Left lobe of liver (tissue), 2 donors: ENCODE measurements at regions not wholly inside any gene's neighbourhood (a gene's known extent, or its start where the extent isn't known, plus 50 kb on each side); places are given as distances from the start of the nearest gene placed in this dataset.
A peak's percentile ranks its signal among the peaks of the same experiment; 100 is the strongest.
"Not testable (repeated sequence)": the region's sequence is repeated elsewhere in the genome, so short reads cannot be mapped to it uniquely, and the experiment has no call there.

Experiments used
- ATAC-seq: fragments of 200-7000 bp; cut with Tn5 transposase; one replicate; pipeline ENCODE4 v1.9.1; 2020; ENCODE audit warnings: mild to moderate bottlenecking, moderate library complexity
- DNase-seq: peaks from one replicate; pipeline ENCODE4 v3.0.0-alpha.2; 2020; ENCODE audit warnings: low spot score
- donor health status: DM: no; HTN: no; CAD: no; lungs with moderate emphysema.
- donor health status: DM: no; HTN: yes; CAD: no.

DNA sequence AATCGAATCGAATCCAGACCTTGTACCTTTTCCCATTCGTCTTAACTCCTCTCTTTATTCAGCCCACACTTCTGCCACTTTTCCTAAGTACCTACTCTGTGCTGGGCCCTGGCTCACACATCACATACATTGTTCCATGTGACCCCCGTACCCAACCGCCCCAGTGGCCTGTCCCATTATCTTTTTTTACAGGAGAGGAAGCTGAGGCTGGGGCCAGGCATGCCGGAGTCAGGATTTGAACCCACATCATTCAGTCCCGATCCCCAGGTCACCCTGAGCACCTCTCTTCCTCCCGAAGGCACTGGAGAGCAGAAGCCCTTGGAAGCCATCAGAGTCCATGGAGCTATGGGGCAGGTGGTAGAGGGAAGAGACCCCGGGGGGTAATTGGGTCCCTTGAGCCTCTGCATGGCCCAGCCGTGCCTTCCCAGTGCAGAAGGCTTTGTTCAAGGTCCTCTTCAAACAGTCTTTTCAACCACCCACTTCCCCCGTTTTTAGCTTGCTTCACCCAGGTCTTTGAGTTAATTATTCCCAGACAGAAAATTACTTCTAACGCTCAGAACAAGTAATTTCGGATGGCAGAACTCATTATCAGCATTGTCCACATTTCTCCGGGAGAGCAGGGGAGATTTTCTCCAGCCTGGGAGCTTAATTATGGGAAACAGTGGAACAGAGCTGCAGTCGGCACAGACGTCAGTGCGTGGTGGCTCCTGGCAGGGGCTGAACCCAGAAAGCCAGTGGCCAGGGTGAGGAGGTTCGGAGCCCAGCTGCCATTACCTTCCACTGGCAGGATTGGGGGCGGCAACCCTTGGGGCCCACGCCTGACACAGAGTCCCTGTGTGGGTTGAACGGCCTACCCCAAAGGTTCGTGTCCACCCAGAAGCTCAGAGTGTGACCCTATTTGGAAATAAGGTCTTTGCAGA, 82.4 kb upstream of the RTL6 start:
- ATAC-seq = no peak
- DNase-seq = no peak

- DNase-seq = peak; percentile 18
Measured at GRCh38 chr22:44578516-44579230, 80.6 kb upstream of the RTL6 start.

DNA sequence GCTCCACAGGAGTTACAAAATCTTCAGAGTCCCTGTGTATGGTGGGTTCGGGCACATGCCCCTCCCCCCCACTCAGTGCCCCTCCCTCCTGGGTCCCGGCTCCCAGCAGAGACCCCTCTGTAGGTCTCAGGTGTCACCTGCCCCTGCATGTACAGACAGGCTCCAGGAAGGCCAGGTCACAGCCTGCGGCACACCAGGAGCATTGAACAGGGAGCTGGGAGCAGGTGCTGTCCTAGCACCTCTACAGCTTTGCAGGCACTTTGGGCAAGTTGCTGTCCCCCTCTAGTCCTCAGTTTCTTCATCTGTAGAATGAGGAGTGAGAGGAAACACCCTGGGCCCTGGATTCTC, 80.1 kb upstream of the RTL6 start:
- DNase-seq = no peak
- no peak for ATAC-seq

More at GRCh38 chr22:44578516-44579230, 80.6 kb upstream of the RTL6 start:
- no peak for ATAC-seq

- DNase-seq = peak; percentile 36
- ATAC-seq = no peak
Measured at GRCh38 chr22:44577391-44578109, 79.5 kb upstream of the RTL6 start.

GRCh38 chr22:44576311-44577260, 78.6 kb upstream of the RTL6 start:
- DNase-seq (peak; percentile 19), ATAC-seq (no peak)

- no peak for ATAC-seq
- peak; percentile 29 for DNase-seq
Measured at GRCh38 chr22:44575381-44576268, 77.6 kb upstream of the RTL6 start.

DNA sequence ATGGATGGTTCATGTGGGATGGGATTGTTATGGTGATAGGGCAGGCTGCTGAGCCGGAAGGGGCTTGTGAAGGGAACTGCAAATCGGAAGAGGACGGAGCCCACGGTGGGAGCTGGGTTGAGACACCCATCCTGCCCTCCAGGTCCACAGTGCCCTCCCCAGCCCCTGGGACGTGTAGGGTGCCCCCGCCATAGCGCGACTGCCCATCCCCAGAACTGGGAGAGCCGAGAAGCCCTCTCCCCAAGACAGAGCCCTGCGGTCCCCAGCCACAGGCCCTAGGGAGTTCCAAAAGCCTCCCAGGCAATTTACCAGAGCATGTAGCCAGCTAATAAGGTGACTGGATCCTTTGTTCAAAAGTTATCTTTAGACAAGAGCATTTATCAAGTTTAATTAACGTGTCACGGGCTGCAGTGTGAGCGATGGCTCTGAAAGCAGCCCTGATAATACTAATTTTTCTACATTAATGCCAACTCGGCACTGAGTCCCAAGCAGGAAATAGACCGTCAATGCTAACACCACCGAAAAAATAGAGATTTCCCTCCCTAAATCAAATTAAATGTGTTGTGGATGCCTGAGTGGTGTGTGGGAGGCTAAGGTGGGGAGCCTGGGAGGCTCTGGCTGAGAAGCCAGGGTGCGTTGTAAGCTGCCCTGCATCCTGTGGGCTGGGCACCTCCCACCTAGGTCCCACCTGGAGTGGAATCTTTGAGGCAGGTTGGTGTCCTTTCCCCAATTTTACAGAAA, 76.8 kb upstream of the RTL6 start:
- peak; percentile 26 for DNase-seq
- no peak for ATAC-seq

GRCh38 chr22:44574057-44574639, 76.1 kb upstream of the RTL6 start:
- DNase-seq = peak; percentile 24
- ATAC-seq = no peak

DNA sequence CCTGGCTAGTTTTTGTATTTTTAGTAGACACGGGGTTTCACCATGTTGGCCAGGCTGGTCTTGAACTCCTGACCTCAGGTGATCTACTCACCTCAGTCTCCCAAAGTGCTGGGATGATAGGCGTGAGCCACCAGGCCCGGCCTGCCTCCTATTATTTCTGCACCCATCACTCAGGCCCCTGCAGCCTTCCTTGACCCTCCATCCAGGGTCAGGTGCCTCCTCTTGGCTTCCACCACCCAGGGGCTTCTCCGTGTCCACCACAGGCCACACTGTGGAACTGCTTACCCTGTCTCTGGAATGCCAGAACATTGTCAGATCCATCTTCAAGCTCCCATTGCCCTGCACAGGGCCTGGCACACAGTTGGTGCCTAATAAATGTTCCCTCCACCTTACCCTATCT, 75.4 kb upstream of the RTL6 start:
- ATAC-seq (no peak), DNase-seq (peak; percentile 11)

- DNase-seq (peak; percentile 23), ATAC-seq (no peak)
Measured at GRCh38 chr22:44572414-44573207, 74.6 kb upstream of the RTL6 start.

GRCh38 chr22:44571566-44572413, 73.8 kb upstream of the RTL6 start:
- ATAC-seq (no peak), DNase-seq (peak; percentile 19)

GRCh38 chr22:44570476-44571445, 72.7 kb upstream of the RTL6 start:
- peak; percentile 26 for DNase-seq
- ATAC-seq = no peak

- ATAC-seq (no peak), DNase-seq (peak; percentile 27)
Measured at GRCh38 chr22:44569561-44569991, 71.5 kb upstream of the RTL6 start.

DNA sequence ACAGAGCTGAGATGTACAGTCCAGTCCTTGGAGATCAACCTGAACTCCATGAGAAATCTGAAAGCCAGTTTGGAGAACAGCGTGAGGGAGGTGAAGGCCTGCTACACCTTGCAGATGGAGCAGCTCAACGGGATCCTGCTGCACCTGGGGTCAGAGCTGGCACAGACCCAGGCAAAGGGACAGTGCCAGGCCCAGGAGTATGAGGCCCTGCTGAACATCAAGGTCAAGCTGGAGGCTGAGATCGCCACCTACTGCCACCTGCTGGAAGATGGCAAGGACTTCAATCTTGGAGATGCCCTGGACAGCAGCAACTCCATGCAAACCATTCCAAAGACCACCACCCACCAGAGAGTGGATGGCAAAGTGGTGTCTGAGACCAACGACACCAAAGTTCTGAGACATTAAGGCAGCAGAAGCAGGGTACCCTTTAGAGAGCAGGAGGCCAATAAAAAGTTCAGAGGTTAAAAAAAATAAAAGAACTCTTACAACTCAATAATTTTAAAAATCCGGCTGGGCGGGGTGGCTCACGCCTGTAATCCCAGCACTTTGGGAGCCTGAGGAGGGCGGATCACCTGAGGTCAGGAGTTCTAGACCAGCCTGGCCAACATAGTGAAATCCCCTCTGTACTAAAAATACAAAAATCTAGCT, 69.9 kb upstream of the RTL6 start:
- DNase-seq (peak; percentile 62), ATAC-seq (no peak)

DNA sequence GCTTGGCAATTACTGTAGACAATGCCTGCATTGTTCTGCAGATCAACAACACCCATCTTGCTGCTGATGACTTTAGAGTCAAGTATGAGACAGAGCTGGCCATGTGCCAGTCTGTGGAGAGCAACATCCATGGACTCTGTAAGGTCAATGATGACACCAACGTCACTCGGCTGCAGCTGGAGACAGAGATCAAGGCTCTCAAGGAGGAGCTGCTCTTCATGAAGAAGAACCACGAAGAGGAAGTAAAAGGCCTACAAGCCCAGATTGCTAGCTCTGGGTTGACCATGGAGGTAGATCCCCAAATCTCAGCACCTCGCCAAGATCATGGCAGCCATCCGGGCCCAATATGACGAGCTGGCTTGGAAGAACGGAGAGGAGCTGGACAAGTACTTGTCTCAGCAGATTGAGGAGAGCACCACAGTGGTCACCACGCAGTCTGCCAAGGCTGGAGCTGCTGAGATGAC, 69.4 kb upstream of the RTL6 start:
- peak; percentile 29 for DNase-seq
- ATAC-seq = not testable (repeated sequence)
